SK-N-SH (cell line): ENCODE measurements at regions not wholly inside any gene's neighbourhood (a gene's known extent, or its start where the extent isn't known, plus 50 kb on each side); places are given as distances from the start of the nearest gene placed in this dataset.

Source experiments
- CTCF ChIA-PET: fragments of 300-600, 350-600 bp; formaldehyde crosslinking; extraction: SDS; loops from one replicate; lab custom pipeline; 2021; lab: Yijun Ruan, JAX
- POLR2A ChIA-PET: fragments of 350-600 bp; sonication (Branson Sonifier 250); formaldehyde crosslinking; extraction: SDS; loops from one replicate; lab custom pipeline; 2020; ENCODE audit warnings: antibody characterized with exemption, inconsistent platforms; lab: Yijun Ruan, JAX
- DNase-seq: peaks from one replicate; pipeline ENCODE4 v3.0.0; 2012
- H2AFZ ChIP-seq: fragments of 200-600 bp; sonication (generic); 2 replicates; pipeline ENCODE4 v1.8.1; 2016; ENCODE audit warnings: antibody characterized with exemption, mild to moderate bottlenecking, low read depth
- H3F3A ChIP-seq: fragments of 200-600 bp; sonication (generic); replicated peaks from 2 replicates; pipeline ENCODE3; 2016; ENCODE audit warnings: antibody characterized with exemption, mild to moderate bottlenecking; ENCODE audit not compliant: insufficient read depth
- H3K27ac ChIP-seq, 2 experiments: fragments of 200-500 bp in 1 of 2; fragments of 200-600 bp in 1 of 2; sonication (Bioruptor generic) in 1 of 2; sonication (generic), shearing (Covaris generic) in 1 of 2; 2 replicates each; pipeline versions ENCODE4 v1.5.1 to v1.6.1; 2014 to 2016; ENCODE audit warnings: low read depth in 2 of 2, inconsistent platforms in 1 of 2, low read length in 1 of 2, mild to moderate bottlenecking in 1 of 2, mixed read lengths in 1 of 2
- H3K27me3 ChIP-seq: fragments of 200-600 bp; sonication (generic), shearing (Covaris generic); 2 replicates; pipeline ENCODE4 v1.6.1; 2016; ENCODE audit warnings: mixed run types; ENCODE audit not compliant: insufficient read depth
- H3K36me3 ChIP-seq, 2 experiments: fragments of 200-500 bp in 1 of 2; fragments of 200-600 bp in 1 of 2; sonication (Bioruptor generic) in 1 of 2; sonication (generic) in 1 of 2; replicated peaks in 1 of 2; 2 replicates each; pipeline versions ENCODE3 to v1.5.1; 2014 to 2016; ENCODE audit warnings: low read length in 1 of 2, mild to moderate bottlenecking in 1 of 2; ENCODE audit not compliant: insufficient read depth in 2 of 2, control insufficient read depth in 1 of 2
- H3K4me1 ChIP-seq, 2 experiments: fragments of 200-500 bp in 1 of 2; fragments of 200-600 bp in 1 of 2; sonication (Bioruptor generic) in 1 of 2; sonication (generic), shearing (Covaris generic) in 1 of 2; 2 replicates each; pipeline versions ENCODE4 v1.5.1 to v1.6.1; 2014 to 2016; ENCODE audit warnings: low read depth in 1 of 2, low read length in 1 of 2, mixed run types in 1 of 2; ENCODE audit not compliant: insufficient read depth in 2 of 2, control insufficient read depth in 1 of 2
- H3K4me2 ChIP-seq: fragments of 200-600 bp; sonication (generic), shearing (Covaris generic); 2 replicates; pipeline ENCODE4 v1.6.1; 2017; ENCODE audit warnings: mixed run types
- H3K4me3 ChIP-seq, 2 experiments: fragments of 200-500 bp in 1 of 2; fragments of 200-600 bp in 1 of 2; sonication (Bioruptor generic) in 1 of 2; sonication (generic), shearing (Covaris generic) in 1 of 2; 2 replicates each; pipeline versions ENCODE4 v1.5.1 to v1.8.1; 2014 to 2016; ENCODE audit warnings: low read depth in 2 of 2, inconsistent platforms in 1 of 2, low read length in 1 of 2, mild to moderate bottlenecking in 1 of 2, mixed read lengths in 1 of 2, moderate library complexity in 1 of 2
- H3K79me2 ChIP-seq: fragments of 200-600 bp; sonication (generic); 2 replicates; pipeline ENCODE4 v1.8.1; 2017; ENCODE audit warnings: mild to moderate bottlenecking; ENCODE audit not compliant: insufficient read depth
- H3K9ac ChIP-seq: fragments of 200-600 bp; sonication (generic); 2 replicates; pipeline ENCODE4 v1.6.1; 2017; ENCODE audit warnings: mixed run types
- H3K9me2 ChIP-seq: fragments of 200-600 bp; sonication (generic); 2 replicates; pipeline ENCODE4 v1.6.1; 2017; ENCODE audit warnings: mixed run types
- H3K9me3 ChIP-seq: fragments of 200-600 bp; sonication (generic); 2 replicates; pipeline ENCODE4 v1.6.1; 2017; ENCODE audit warnings: mixed run types, mild to moderate bottlenecking, moderate library complexity
- H4K20me1 ChIP-seq: fragments of 200-600 bp; sonication (generic); 2 replicates; pipeline ENCODE4 v1.6.1; 2017; ENCODE audit warnings: mild to moderate bottlenecking, mixed run types; ENCODE audit not compliant: insufficient read depth
- CHD2 ChIP-seq: fragments of 150-350 bp; IDR thresholded peaks from 2 replicates; pipeline ENCODE4 v1.6.1; 2018; ENCODE audit warnings: low read length; ENCODE audit not compliant: partially characterized antibody
- EP300 ChIP-seq, 2 experiments: IDR thresholded peaks; 2 replicates each; pipeline versions ENCODE4 v1.4.0 to v1.6.1; 2012; ENCODE audit warnings: borderline replicate concordance in 1 of 2, low read depth in 1 of 2, low read length in 1 of 2
- EZH2phosphoT487 ChIP-seq: fragments of 200-600 bp; sonication (generic); IDR thresholded peaks from 2 replicates; pipeline ENCODE4 v1.6.1; 2017; ENCODE audit warnings: low read depth, mixed run types, mild to moderate bottlenecking, antibody characterized with exemption, moderate library complexity, borderline replicate concordance
- FOSL2 ChIP-seq: IDR thresholded peaks from 2 replicates; pipeline ENCODE4 v1.4.0; 2012; ENCODE audit warnings: low read depth, mild to moderate bottlenecking, moderate library complexity, borderline replicate concordance
- FOXM1 ChIP-seq: IDR thresholded peaks from 2 replicates; pipeline ENCODE4 v1.4.0; 2012; ENCODE audit warnings: low read depth, mild to moderate bottlenecking
- GATA2 ChIP-seq: sonication (generic); formaldehyde crosslinking; IDR thresholded peaks from 2 replicates; pipeline ENCODE4 v1.5.0; 2020; ENCODE audit warnings: mild to moderate bottlenecking, missing genetic modification reagents
- JUND ChIP-seq: IDR thresholded peaks from 2 replicates; pipeline ENCODE4 v1.4.0; 2012
- MEF2A ChIP-seq: IDR thresholded peaks from 2 replicates; pipeline ENCODE4 v1.4.0; 2012; ENCODE audit warnings: low read depth, borderline replicate concordance
- NFIC ChIP-seq: IDR thresholded peaks from 2 replicates; pipeline ENCODE4 v1.4.0; 2012; ENCODE audit warnings: borderline replicate concordance
- POLR2AphosphoS5 ChIP-seq: IDR thresholded peaks from 2 replicates; pipeline ENCODE4 v1.6.1; 2012; ENCODE audit warnings: low read depth, low read length
- RAD21 ChIP-seq: IDR thresholded peaks from 2 replicates; pipeline ENCODE4 v1.6.1; 2012; ENCODE audit warnings: mild to moderate bottlenecking, low read length
- RCOR1 ChIP-seq: fragments of 150-350 bp; IDR thresholded peaks from 2 replicates; pipeline ENCODE4 v1.6.1; 2017; ENCODE audit warnings: antibody characterized with exemption, low read length
- SIN3A ChIP-seq: IDR thresholded peaks from 2 replicates; pipeline ENCODE4 v1.6.1; 2012; ENCODE audit warnings: low read depth, mild to moderate bottlenecking, low read length, moderate library complexity, borderline replicate concordance
- SMC3 ChIP-seq: IDR thresholded peaks from 2 replicates; pipeline ENCODE4 v1.6.1; 2012; ENCODE audit warnings: low read depth, low read length, improper control_type of control experiment
- TAF1 ChIP-seq: IDR thresholded peaks from 2 replicates; pipeline ENCODE4 v1.6.1; 2012; ENCODE audit warnings: low read depth, mild to moderate bottlenecking, low read length, moderate library complexity, borderline replicate concordance
- WGBS: methylation state at CpG from one replicate; pipeline ENCODE4 v1.1.6; 2017; ENCODE audit warnings: low lambda C conversion rate; 5-methylcytosine and 5-hydroxymethylcytosine counted together
- TF ChIP-seq, protein P1 (sequence below): IDR thresholded peaks from 2 replicates; pipeline ENCODE4 v1.4.0; 2012; ENCODE audit warnings: low read depth
- TF ChIP-seq, protein P2 (sequence below): IDR thresholded peaks from 2 replicates; pipeline ENCODE4 v1.6.1; 2012; ENCODE audit warnings: mild to moderate bottlenecking, low read depth, low read length, moderate library complexity
- TF ChIP-seq, protein P3 (sequence below): fragments of 200-600 bp; sonication (generic); IDR thresholded peaks from 2 replicates; pipeline ENCODE4 v1.6.1; 2017; ENCODE audit warnings: antibody characterized with exemption, mild to moderate bottlenecking, moderate library complexity
- TF ChIP-seq, protein P4 (sequence below): IDR thresholded peaks from 2 replicates; pipeline ENCODE4 v1.4.0; 2012; ENCODE audit warnings: low read depth, borderline replicate concordance

DNA sequence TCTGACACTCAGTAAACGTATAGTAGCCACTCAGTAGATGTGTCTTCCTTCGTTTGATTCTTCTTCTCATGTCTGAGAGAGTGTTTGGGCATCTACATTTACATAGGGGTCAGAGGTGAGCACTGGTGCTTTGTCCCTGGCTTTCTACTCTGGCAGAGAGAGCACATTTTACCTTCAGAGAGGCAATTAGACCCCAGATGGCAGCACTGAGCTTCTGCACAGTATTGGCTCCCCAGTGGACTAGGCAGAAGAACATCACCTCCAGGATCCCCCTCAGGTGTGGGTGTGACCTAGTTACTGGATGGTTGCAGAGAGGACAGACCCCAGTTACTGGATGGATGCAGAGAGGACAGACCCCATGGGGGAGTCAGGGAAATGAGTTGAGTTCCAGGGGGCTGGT, 327.2 kb downstream of the DHX35 start:
- Histone ChIP-seq H3F3A (no peaks in the 10 kb centered on the region), H3K4me2 (no peak overlapping the region), H3K9me2 (no peaks in the 10 kb centered on the region), H3K79me2 (no peaks in the 10 kb centered on the region), H3K4me3 (no peak overlapping the region), H4K20me1 (no peaks in the 10 kb centered on the region), H3K27ac (no peak overlapping the region), H3K4me1 (no peaks in the 10 kb centered on the region), H3K9ac (no peak overlapping the region), H3K36me3 (no peaks in the 10 kb centered on the region), H2AFZ (no peak overlapping the region), H3K27me3 (no peaks in the 10 kb centered on the region), H3K9me3 (no peaks in the 10 kb centered on the region)
- no peak for DNase-seq
- WGBS: 4% methylated on average over 2 of the region's 2 CpGs
- POLR2A ChIA-PET: no interaction called here
- TF ChIP-seq SMC3 (peak; percentile 20; the same call in 1 of the 2 replicates), MEF2A (no peak), RAD21 (peak; percentile 49)
- CTCF ChIA-PET: interaction anchor here (0.7 to 1.9 kb wide), 10 partner anchors 12 to 589 kb away, joined by 3 to 11 read pairs (median 4); no protein-coding TSS in a partner anchor

DNA sequence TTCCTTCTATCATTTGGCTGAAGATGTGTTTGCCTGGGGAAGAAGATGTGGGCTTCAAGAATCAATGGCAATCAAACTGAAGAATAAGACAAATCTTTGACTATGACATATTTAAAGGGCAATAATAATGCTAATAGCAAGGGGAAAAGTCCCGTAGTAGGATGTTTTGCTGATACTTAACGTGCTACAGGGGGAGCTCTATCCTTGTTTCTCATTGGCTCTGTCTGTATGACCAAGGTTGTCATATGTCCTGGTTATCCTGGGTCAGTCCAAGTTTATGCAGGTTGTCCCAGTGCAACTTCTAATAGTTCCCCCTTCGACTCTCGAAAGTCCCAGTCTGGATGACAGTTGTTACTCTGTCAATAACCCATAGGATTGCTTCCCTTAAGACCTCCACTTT, 321.3 kb downstream of the DHX35 start:
- Histone ChIP-seq H3K4me2 (no peak overlapping the region), H3K9me3 (no peaks in the 10 kb centered on the region), H3F3A (no peaks in the 10 kb centered on the region), H3K27ac (no peak overlapping the region)
- WGBS: 20% methylated on average over 4 of the region's 4 CpGs
- DNase-seq: no peak
- TF ChIP-seq GATA2 (CRISPR knock-in tag): no peak
- TF ChIP-seq FOXM1: no peak
- no peak for TF ChIP-seq SIN3A
- no peak for TF ChIP-seq FOSL2
- no peak for TF ChIP-seq EZH2phosphoT487
- no peak for TF ChIP-seq POLR2AphosphoS5
- TF ChIP-seq, protein P1, sequence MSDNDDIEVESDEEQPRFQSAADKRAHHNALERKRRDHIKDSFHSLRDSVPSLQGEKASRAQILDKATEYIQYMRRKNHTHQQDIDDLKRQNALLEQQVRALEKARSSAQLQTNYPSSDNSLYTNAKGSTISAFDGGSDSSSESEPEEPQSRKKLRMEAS: no peak
- TF ChIP-seq, protein P2, sequence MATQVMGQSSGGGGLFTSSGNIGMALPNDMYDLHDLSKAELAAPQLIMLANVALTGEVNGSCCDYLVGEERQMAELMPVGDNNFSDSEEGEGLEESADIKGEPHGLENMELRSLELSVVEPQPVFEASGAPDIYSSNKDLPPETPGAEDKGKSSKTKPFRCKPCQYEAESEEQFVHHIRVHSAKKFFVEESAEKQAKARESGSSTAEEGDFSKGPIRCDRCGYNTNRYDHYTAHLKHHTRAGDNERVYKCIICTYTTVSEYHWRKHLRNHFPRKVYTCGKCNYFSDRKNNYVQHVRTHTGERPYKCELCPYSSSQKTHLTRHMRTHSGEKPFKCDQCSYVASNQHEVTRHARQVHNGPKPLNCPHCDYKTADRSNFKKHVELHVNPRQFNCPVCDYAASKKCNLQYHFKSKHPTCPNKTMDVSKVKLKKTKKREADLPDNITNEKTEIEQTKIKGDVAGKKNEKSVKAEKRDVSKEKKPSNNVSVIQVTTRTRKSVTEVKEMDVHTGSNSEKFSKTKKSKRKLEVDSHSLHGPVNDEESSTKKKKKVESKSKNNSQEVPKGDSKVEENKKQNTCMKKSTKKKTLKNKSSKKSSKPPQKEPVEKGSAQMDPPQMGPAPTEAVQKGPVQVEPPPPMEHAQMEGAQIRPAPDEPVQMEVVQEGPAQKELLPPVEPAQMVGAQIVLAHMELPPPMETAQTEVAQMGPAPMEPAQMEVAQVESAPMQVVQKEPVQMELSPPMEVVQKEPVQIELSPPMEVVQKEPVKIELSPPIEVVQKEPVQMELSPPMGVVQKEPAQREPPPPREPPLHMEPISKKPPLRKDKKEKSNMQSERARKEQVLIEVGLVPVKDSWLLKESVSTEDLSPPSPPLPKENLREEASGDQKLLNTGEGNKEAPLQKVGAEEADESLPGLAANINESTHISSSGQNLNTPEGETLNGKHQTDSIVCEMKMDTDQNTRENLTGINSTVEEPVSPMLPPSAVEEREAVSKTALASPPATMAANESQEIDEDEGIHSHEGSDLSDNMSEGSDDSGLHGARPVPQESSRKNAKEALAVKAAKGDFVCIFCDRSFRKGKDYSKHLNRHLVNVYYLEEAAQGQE: no peak
- no peak for TF ChIP-seq CHD2
- TF ChIP-seq EP300 (IDR thresholded peaks at IDR 0.05; ENCODE audit: borderline replicate concordance in 1 of 2, low read depth in 1 of 2, low read length in 1 of 2): no peak
- no peak for TF ChIP-seq TAF1
- TF ChIP-seq, protein P3, sequence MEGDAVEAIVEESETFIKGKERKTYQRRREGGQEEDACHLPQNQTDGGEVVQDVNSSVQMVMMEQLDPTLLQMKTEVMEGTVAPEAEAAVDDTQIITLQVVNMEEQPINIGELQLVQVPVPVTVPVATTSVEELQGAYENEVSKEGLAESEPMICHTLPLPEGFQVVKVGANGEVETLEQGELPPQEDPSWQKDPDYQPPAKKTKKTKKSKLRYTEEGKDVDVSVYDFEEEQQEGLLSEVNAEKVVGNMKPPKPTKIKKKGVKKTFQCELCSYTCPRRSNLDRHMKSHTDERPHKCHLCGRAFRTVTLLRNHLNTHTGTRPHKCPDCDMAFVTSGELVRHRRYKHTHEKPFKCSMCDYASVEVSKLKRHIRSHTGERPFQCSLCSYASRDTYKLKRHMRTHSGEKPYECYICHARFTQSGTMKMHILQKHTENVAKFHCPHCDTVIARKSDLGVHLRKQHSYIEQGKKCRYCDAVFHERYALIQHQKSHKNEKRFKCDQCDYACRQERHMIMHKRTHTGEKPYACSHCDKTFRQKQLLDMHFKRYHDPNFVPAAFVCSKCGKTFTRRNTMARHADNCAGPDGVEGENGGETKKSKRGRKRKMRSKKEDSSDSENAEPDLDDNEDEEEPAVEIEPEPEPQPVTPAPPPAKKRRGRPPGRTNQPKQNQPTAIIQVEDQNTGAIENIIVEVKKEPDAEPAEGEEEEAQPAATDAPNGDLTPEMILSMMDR: no peak
- TF ChIP-seq RCOR1: no peak
- TF ChIP-seq, protein P4, sequence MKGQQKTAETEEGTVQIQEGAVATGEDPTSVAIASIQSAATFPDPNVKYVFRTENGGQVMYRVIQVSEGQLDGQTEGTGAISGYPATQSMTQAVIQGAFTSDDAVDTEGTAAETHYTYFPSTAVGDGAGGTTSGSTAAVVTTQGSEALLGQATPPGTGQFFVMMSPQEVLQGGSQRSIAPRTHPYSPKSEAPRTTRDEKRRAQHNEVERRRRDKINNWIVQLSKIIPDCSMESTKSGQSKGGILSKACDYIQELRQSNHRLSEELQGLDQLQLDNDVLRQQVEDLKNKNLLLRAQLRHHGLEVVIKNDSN: no peak
- no peak for TF ChIP-seq NFIC
- no peak for TF ChIP-seq JUND
- TF ChIP-seq, all 33 proteins: peak for 0
- H3K27me3 ChIP-seq: no peaks in the 10 kb centered on the region
- no peak overlapping the region for H3K4me3 ChIP-seq
- no peak overlapping the region for H3K9ac ChIP-seq
- no peaks in the 10 kb centered on the region for H3K9me2 ChIP-seq
- ChIA-PET CTCF (interaction anchor here (3.8 kb wide), 1 partner anchor 14 kb away, joined by 16 read pairs; no protein-coding TSS in a partner anchor), POLR2A (no interaction called here)
- no peaks in the 10 kb centered on the region for H3K36me3 ChIP-seq
- H4K20me1 ChIP-seq: no peaks in the 10 kb centered on the region
- no peak overlapping the region for H2AFZ ChIP-seq
- no peaks in the 10 kb centered on the region for H3K4me1 ChIP-seq
- no peaks in the 10 kb centered on the region for H3K79me2 ChIP-seq
